HEK293 (cell line): ENCODE measurements at regions not wholly inside any gene's neighbourhood (a gene's known extent, or its start where the extent isn't known, plus 50 kb on each side); places are given as distances from the start of the nearest gene placed in this dataset.

Source experiments
- CTCF ChIP-seq: fragments of 450-650 bp; formaldehyde crosslinking; IDR thresholded peaks from 2 replicates; pipeline ENCODE4 v1.5.1; 2016; ENCODE audit warnings: missing biosample characterization, missing genetic modification characterization
- SCRT1 ChIP-seq: fragments of 450-650 bp; formaldehyde crosslinking; IDR thresholded peaks from 2 replicates; pipeline ENCODE4 v1.5.1; 2016; ENCODE audit warnings: missing biosample characterization, missing genetic modification characterization, borderline replicate concordance
- TCF7L2 ChIP-seq: IDR thresholded peaks from 2 replicates; pipeline ENCODE4 v1.6.1; 2011; ENCODE audit warnings: low read depth, mild to moderate bottlenecking, inconsistent platforms, low read length, moderate library complexity, borderline replicate concordance
- YY2 ChIP-seq: fragments of 450-650 bp; formaldehyde crosslinking; IDR thresholded peaks from 2 replicates; pipeline ENCODE4 v1.5.1; 2016; ENCODE audit warnings: missing biosample characterization, missing genetic modification characterization
- ZBTB8A ChIP-seq: fragments of 450-650 bp; formaldehyde crosslinking; IDR thresholded peaks from 2 replicates; pipeline ENCODE4 v1.5.1; 2016; ENCODE audit warnings: missing biosample characterization, missing genetic modification characterization
- ZNF174 ChIP-seq: fragments of 450-650 bp; formaldehyde crosslinking; IDR thresholded peaks from 2 replicates; pipeline ENCODE4 v1.5.0; 2017; ENCODE audit warnings: missing biosample characterization, mild to moderate bottlenecking, missing genetic modification characterization
- ZNF175 ChIP-seq: fragments of 450-650 bp; formaldehyde crosslinking; IDR thresholded peaks from 2 replicates; pipeline ENCODE4 v1.5.1; 2016; ENCODE audit warnings: missing biosample characterization, missing genetic modification characterization
- TF ChIP-seq, protein P1 (sequence below): fragments of 450-650 bp; formaldehyde crosslinking; IDR thresholded peaks from 2 replicates; pipeline ENCODE4 v1.5.1; 2016; ENCODE audit warnings: missing biosample characterization, missing genetic modification characterization
- TF ChIP-seq, protein P2 (sequence below): fragments of 450-650 bp; formaldehyde crosslinking; IDR thresholded peaks from 2 replicates; pipeline ENCODE4 v1.5.1; 2016; ENCODE audit warnings: missing biosample characterization, missing genetic modification characterization

DNA sequence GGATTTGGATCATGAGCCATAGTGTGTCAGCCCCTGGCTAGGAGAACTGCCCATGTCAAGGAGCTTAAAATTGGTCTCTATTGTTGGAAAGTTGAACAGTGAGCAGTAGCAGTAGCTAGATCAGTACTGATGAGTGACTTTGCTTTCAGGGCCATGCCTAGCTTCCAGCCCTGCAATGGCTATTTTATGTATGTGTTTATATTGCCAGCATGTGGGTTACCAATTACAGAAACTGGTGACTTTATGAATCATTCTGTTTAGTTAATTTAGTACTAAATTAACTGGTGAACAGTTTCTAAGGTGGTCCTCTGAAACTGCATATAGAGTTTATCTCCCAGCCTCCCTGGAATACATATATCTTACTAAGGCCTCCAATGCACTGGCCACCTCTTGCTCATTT lies 908.1 kb upstream of the ALCAM start:
- TF ChIP-seq CTCF (tag by site-specific recombination) (no peak), YY2 (no peak), ZBTB8A (tag by site-specific recombination) (no peak), ZNF175 (tag by site-specific recombination) (no peak), TCF7L2 (no peak), SCRT1 (no peak), ZNF174 (tag by site-specific recombination) (no peak)
- TF ChIP-seq, protein P1, sequence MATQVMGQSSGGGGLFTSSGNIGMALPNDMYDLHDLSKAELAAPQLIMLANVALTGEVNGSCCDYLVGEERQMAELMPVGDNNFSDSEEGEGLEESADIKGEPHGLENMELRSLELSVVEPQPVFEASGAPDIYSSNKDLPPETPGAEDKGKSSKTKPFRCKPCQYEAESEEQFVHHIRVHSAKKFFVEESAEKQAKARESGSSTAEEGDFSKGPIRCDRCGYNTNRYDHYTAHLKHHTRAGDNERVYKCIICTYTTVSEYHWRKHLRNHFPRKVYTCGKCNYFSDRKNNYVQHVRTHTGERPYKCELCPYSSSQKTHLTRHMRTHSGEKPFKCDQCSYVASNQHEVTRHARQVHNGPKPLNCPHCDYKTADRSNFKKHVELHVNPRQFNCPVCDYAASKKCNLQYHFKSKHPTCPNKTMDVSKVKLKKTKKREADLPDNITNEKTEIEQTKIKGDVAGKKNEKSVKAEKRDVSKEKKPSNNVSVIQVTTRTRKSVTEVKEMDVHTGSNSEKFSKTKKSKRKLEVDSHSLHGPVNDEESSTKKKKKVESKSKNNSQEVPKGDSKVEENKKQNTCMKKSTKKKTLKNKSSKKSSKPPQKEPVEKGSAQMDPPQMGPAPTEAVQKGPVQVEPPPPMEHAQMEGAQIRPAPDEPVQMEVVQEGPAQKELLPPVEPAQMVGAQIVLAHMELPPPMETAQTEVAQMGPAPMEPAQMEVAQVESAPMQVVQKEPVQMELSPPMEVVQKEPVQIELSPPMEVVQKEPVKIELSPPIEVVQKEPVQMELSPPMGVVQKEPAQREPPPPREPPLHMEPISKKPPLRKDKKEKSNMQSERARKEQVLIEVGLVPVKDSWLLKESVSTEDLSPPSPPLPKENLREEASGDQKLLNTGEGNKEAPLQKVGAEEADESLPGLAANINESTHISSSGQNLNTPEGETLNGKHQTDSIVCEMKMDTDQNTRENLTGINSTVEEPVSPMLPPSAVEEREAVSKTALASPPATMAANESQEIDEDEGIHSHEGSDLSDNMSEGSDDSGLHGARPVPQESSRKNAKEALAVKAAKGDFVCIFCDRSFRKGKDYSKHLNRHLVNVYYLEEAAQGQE = no peak
- TF ChIP-seq, protein P2, sequence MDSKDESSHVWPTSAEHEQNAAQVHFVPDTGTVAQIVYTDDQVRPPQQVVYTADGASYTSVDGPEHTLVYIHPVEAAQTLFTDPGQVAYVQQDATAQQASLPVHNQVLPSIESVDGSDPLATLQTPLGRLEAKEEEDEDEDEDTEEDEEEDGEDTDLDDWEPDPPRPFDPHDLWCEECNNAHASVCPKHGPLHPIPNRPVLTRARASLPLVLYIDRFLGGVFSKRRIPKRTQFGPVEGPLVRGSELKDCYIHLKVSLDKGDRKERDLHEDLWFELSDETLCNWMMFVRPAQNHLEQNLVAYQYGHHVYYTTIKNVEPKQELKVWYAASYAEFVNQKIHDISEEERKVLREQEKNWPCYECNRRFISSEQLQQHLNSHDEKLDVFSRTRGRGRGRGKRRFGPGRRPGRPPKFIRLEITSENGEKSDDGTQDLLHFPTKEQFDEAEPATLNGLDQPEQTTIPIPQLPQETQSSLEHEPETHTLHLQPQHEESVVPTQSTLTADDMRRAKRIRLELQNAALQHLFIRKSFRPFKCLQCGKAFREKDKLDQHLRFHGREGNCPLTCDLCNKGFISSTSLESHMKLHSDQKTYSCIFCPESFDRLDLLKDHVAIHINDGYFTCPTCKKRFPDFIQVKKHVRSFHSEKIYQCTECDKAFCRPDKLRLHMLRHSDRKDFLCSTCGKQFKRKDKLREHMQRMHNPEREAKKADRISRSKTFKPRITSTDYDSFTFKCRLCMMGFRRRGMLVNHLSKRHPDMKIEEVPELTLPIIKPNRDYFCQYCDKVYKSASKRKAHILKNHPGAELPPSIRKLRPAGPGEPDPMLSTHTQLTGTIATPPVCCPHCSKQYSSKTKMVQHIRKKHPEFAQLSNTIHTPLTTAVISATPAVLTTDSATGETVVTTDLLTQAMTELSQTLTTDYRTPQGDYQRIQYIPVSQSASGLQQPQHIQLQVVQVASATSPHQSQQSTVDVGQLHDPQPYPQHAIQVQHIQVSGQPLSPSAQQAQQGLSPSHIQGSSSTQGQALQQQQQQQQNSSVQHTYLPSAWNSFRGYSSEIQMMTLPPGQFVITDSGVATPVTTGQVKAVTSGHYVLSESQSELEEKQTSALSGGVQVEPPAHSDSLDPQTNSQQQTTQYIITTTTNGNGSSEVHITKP (tag by site-specific recombination) = no peak
